HEK293 (cell line): ENCODE measurements at regions not wholly inside any gene's neighbourhood (a gene's known extent, or its start where the extent isn't known, plus 50 kb on each side); places are given as distances from the start of the nearest gene placed in this dataset.

Source experiments
- CTCF ChIA-PET: fragments of 350-600 bp; formaldehyde crosslinking; extraction: SDS; loops from one replicate; lab custom pipeline; 2021; ENCODE audit warnings: antibody characterized with exemption; lab: Yijun Ruan, JAX
- POLR2A ChIA-PET: fragments of 300-600 bp; formaldehyde crosslinking; extraction: SDS; loops from one replicate; lab custom pipeline; 2020; ENCODE audit warnings: antibody characterized with exemption, inconsistent platforms; lab: Yijun Ruan, JAX
- H3K27ac ChIP-seq: fragments of 200-500 bp; sonication (Bioruptor generic); 2 replicates; pipeline ENCODE4 v1.5.1; 2014; ENCODE audit warnings: low read depth, low read length, control low read depth, inconsistent platforms; ENCODE audit errors: extremely low read depth
- H3K36me3 ChIP-seq, 2 experiments: fragments of 200-500 bp in 1 of 2; sonication (Bioruptor generic) in 1 of 2; 1 replicate in 1 of 2; 2 replicates in 1 of 2; pipeline ENCODE4 v1.5.1; 2014 to 2017; ENCODE audit warnings: inconsistent platforms in 2 of 2, low read length in 2 of 2; ENCODE audit not compliant: control insufficient read depth in 2 of 2, insufficient read depth in 1 of 2
- H3K4me1 ChIP-seq: fragments of 200-500 bp; sonication (Bioruptor generic); 2 replicates; pipeline ENCODE4 v1.5.1; 2014; ENCODE audit warnings: mild to moderate bottlenecking, low read length, inconsistent platforms; ENCODE audit not compliant: control insufficient read depth, insufficient read depth
- H3K4me3 ChIP-seq: 2 replicates; pipeline ENCODE4 v1.5.1; 2011; ENCODE audit warnings: low read depth, mild to moderate bottlenecking, control low read depth, low read length, moderate library complexity
- H3K9me3 ChIP-seq: fragments of 200-500 bp; sonication (Bioruptor generic); 2 replicates; pipeline ENCODE4 v1.5.1; 2014; ENCODE audit warnings: low read depth, low read length, inconsistent platforms; ENCODE audit not compliant: control insufficient read depth, insufficient read depth
- BCL11A ChIP-seq: fragments of 450-650 bp; formaldehyde crosslinking; IDR thresholded peaks from 2 replicates; pipeline ENCODE4 v1.5.1; 2016; ENCODE audit warnings: low read depth, missing biosample characterization, missing genetic modification characterization
- BCL11B ChIP-seq: fragments of 450-650 bp; formaldehyde crosslinking; IDR thresholded peaks from 2 replicates; pipeline ENCODE4 v1.5.1; 2016; ENCODE audit warnings: low read depth, missing biosample characterization, missing genetic modification characterization
- GLIS1 ChIP-seq: fragments of 450-650 bp; formaldehyde crosslinking; IDR thresholded peaks from 2 replicates; pipeline ENCODE4 v1.5.1; 2016; ENCODE audit warnings: missing biosample characterization, missing genetic modification characterization
- GLIS2 ChIP-seq: fragments of 450-650 bp; formaldehyde crosslinking; IDR thresholded peaks from 2 replicates; pipeline ENCODE4 v1.5.1; 2016; ENCODE audit warnings: missing biosample characterization, missing genetic modification characterization
- HOXA7 ChIP-seq: sonication (generic); formaldehyde crosslinking; IDR thresholded peaks from 2 replicates; pipeline ENCODE4 v1.8.1; 2022; ENCODE audit warnings: missing genetic modification reagents, borderline replicate concordance
- KLF1 ChIP-seq: fragments of 450-650 bp; formaldehyde crosslinking; IDR thresholded peaks from 2 replicates; pipeline ENCODE4 v1.5.1; 2016; ENCODE audit warnings: missing biosample characterization, missing genetic modification characterization
- KLF16 ChIP-seq: fragments of 450-650 bp; formaldehyde crosslinking; IDR thresholded peaks from 2 replicates; pipeline ENCODE4 v1.5.1; 2017; ENCODE audit warnings: missing biosample characterization, missing genetic modification characterization
- KLF8 ChIP-seq: fragments of 450-650 bp; formaldehyde crosslinking; IDR thresholded peaks from 2 replicates; pipeline ENCODE4 v1.5.1; 2016; ENCODE audit warnings: missing biosample characterization, missing genetic modification characterization
- PRDM1 ChIP-seq: fragments of 450-650 bp; formaldehyde crosslinking; IDR thresholded peaks from 2 replicates; pipeline ENCODE4; 2016; ENCODE audit warnings: missing biosample characterization, missing genetic modification characterization
- PRDM2 ChIP-seq: fragments of 450-650 bp; formaldehyde crosslinking; IDR thresholded peaks from 2 replicates; pipeline ENCODE4 v1.5.1; 2016; ENCODE audit warnings: missing biosample characterization, missing genetic modification characterization, borderline replicate concordance
- YY1 ChIP-seq: fragments of 450-650 bp; formaldehyde crosslinking; IDR thresholded peaks from 2 replicates; pipeline ENCODE4 v1.5.1; 2018; ENCODE audit warnings: missing biosample characterization, missing genetic modification characterization
- YY2 ChIP-seq: fragments of 450-650 bp; formaldehyde crosslinking; IDR thresholded peaks from 2 replicates; pipeline ENCODE4 v1.5.1; 2016; ENCODE audit warnings: missing biosample characterization, missing genetic modification characterization
- ZEB2 ChIP-seq: fragments of 450-650 bp; formaldehyde crosslinking; IDR thresholded peaks from 2 replicates; pipeline ENCODE4 v1.5.1; 2016; ENCODE audit warnings: missing biosample characterization, missing genetic modification characterization
- ZNF121 ChIP-seq: fragments of 450-650 bp; formaldehyde crosslinking; IDR thresholded peaks from 2 replicates; pipeline ENCODE4 v1.5.1; 2016; ENCODE audit warnings: missing biosample characterization, missing genetic modification characterization
- ZNF140 ChIP-seq: fragments of 450-650 bp; formaldehyde crosslinking; IDR thresholded peaks from 2 replicates; pipeline ENCODE4 v1.5.1; 2016; ENCODE audit warnings: missing biosample characterization, missing genetic modification characterization
- ZNF169 ChIP-seq: fragments of 450-650 bp; formaldehyde crosslinking; IDR thresholded peaks from 2 replicates; pipeline ENCODE4 v1.5.1; 2016; ENCODE audit warnings: missing biosample characterization, missing genetic modification characterization
- ZNF211 ChIP-seq: fragments of 450-650 bp; formaldehyde crosslinking; IDR thresholded peaks from 2 replicates; pipeline ENCODE4 v1.5.1; 2016; ENCODE audit warnings: low read depth, missing biosample characterization, missing genetic modification characterization
- ZNF274 ChIP-seq, 2 experiments: fragments of 200-500 bp in 1 of 2; fragments of 450-650 bp in 1 of 2; sonication (Bioruptor generic) in 1 of 2; formaldehyde crosslinking in 1 of 2; IDR thresholded peaks; 2 replicates each; pipeline versions ENCODE4 v1.5.1 to v1.6.1; 2014 to 2016; ENCODE audit warnings: borderline replicate concordance in 1 of 2, inconsistent platforms in 1 of 2, low read length in 1 of 2, missing biosample characterization in 1 of 2, missing genetic modification characterization in 1 of 2
- ZNF416 ChIP-seq: fragments of 450-650 bp; formaldehyde crosslinking; IDR thresholded peaks from 2 replicates; pipeline ENCODE4 v1.5.1; 2016; ENCODE audit warnings: missing biosample characterization, missing genetic modification characterization
- ZNF530 ChIP-seq: fragments of 450-650 bp; formaldehyde crosslinking; IDR thresholded peaks from 2 replicates; pipeline ENCODE4 v1.5.1; 2016; ENCODE audit warnings: low read depth, missing biosample characterization, missing genetic modification characterization
- ZNF544 ChIP-seq: fragments of 450-650 bp; formaldehyde crosslinking; IDR thresholded peaks from 2 replicates; pipeline ENCODE4 v1.5.0; 2017; ENCODE audit warnings: missing biosample characterization, missing genetic modification characterization
- ZNF624 ChIP-seq: fragments of 450-650 bp; formaldehyde crosslinking; IDR thresholded peaks from 2 replicates; pipeline ENCODE4 v1.5.1; 2017; ENCODE audit warnings: missing biosample characterization, missing genetic modification characterization
- ZNF664 ChIP-seq: fragments of 450-650 bp; formaldehyde crosslinking; IDR thresholded peaks from 2 replicates; pipeline ENCODE4 v1.5.1; 2016; ENCODE audit warnings: missing biosample characterization, missing genetic modification characterization
- ZNF768 ChIP-seq: fragments of 450-650 bp; formaldehyde crosslinking; IDR thresholded peaks from 2 replicates; pipeline ENCODE4 v1.5.1; 2018; ENCODE audit warnings: missing biosample characterization, mild to moderate bottlenecking, missing genetic modification characterization
- ZNF791 ChIP-seq: fragments of 450-650 bp; formaldehyde crosslinking; IDR thresholded peaks from 2 replicates; pipeline ENCODE4 v1.5.1; 2016; ENCODE audit warnings: missing biosample characterization, missing genetic modification characterization
- ZNF837 ChIP-seq: fragments of 450-650 bp; formaldehyde crosslinking; IDR thresholded peaks from 2 replicates; pipeline ENCODE4 v1.5.1; 2016; ENCODE audit warnings: missing biosample characterization, missing genetic modification characterization
- ZSCAN18 ChIP-seq: fragments of 450-650 bp; formaldehyde crosslinking; IDR thresholded peaks from 2 replicates; pipeline ENCODE4 v1.5.1; 2016; ENCODE audit warnings: missing biosample characterization, missing genetic modification characterization
- TF ChIP-seq, protein P1 (sequence below): fragments of 450-650 bp; formaldehyde crosslinking; IDR thresholded peaks from 2 replicates; pipeline ENCODE4 v1.5.1; 2016; ENCODE audit warnings: missing biosample characterization, missing genetic modification characterization

DNA sequence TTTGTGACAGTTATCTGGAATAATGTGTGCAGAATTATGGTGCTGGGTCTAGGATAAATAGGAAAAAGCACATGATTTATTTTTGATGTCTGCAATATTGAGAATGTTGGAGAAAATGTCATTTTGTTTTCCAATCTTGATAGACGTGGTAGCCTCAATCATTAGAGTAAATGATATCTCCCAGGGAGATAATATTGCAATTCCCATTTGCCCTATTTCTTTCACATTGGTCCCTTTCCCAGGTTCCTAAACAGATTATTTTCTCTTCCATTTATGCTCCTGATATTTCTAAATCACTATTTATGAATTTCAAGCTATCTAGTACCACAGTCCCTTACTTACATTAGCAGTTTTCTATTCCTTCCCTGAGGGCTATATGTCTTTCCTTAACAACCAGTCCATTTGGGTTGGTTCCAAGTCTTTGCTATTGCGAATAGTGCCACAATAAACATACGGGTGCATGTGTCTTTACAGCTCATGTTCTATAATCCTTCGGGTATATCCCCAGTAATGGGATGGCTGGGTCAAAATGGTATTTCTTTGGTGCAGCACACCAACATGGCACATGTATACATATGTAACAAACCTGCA, 447.3 kb downstream of the PLA2G4A start (continued):
- TF ChIP-seq ZNF121 (no peak), PRDM1 (no peak), YY1 (no peak), YY2 (tag by site-specific recombination) (no peak), BCL11A (tag by site-specific recombination) (no peak), ZNF416 (tag by site-specific recombination) (no peak), ZNF530 (no peak)
- TF ChIP-seq, protein P1, sequence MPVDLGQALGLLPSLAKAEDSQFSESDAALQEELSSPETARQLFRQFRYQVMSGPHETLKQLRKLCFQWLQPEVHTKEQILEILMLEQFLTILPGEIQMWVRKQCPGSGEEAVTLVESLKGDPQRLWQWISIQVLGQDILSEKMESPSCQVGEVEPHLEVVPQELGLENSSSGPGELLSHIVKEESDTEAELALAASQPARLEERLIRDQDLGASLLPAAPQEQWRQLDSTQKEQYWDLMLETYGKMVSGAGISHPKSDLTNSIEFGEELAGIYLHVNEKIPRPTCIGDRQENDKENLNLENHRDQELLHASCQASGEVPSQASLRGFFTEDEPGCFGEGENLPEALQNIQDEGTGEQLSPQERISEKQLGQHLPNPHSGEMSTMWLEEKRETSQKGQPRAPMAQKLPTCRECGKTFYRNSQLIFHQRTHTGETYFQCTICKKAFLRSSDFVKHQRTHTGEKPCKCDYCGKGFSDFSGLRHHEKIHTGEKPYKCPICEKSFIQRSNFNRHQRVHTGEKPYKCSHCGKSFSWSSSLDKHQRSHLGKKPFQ (tag by site-specific recombination) = no peak

DNA sequence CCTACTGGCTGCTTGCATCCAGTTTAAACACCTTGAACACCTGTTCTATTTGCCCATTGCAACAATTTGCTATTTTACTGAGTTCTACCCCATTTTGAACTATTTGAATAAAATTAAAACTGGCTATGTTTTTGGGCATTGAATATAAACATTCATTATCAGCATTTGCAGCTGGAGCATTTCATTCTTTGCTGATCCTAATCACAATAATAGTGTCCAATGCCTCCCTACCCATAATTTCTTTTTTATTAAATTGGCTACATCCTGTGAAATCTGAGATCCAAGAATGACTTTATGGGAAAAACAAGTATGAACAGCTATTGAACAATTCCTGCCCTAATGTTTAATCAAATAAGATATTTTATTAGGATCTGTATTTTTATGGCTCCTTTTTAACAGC, 447.9 kb downstream of the PLA2G4A start:
- POLR2A ChIA-PET = no interaction called here
- H3K9me3 ChIP-seq = no peaks in the 10 kb centered on the region

DNA sequence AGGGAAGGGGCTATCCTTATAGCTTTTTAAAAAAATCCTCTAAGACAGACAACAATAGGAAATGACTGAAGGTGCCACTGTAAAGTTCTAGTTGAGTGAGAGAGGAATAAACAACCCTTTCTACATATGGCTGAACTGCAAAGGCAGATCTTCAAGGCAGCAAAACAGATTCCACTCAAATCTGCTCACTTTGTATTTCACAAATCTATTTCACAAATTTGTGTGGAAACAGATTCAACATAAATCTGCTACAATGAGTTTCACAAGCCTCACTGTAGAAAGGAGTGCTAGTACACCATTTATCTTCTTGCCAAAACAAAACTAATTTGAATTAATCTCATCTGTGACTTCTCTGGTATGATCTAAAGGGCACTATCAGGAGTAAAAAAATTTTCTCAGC, 451.3 kb downstream of the PLA2G4A start:
- Histone ChIP-seq H3K27ac (no peak overlapping the region), H3K36me3 (no peaks in the 10 kb centered on the region), H3K4me1 (no peaks in the 10 kb centered on the region), H3K9me3 (no peaks in the 10 kb centered on the region), H3K4me3 (no peak overlapping the region)
- no peak for TF ChIP-seq KLF16 (tag by site-specific recombination)
- no peak for TF ChIP-seq ZNF274 (IDR thresholded peaks at IDR 0.05; ENCODE audit: low read length)
- TF ChIP-seq ZNF274 (tag by site-specific recombination; IDR thresholded peaks at IDR 0.05; ENCODE audit: borderline replicate concordance) = no peak
- TF ChIP-seq GLIS1 (tag by site-specific recombination) = no peak
- TF ChIP-seq ZNF416 (tag by site-specific recombination) = no peak
- no peak for TF ChIP-seq PRDM2
- no peak for TF ChIP-seq ZNF140
- TF ChIP-seq KLF1 (tag by site-specific recombination) = no peak
- TF ChIP-seq HOXA7 = no peak
- no peak for TF ChIP-seq KLF8
- TF ChIP-seq ZEB2 = no peak
- no peak for TF ChIP-seq ZNF169 (tag by site-specific recombination)
- TF ChIP-seq ZSCAN18 (tag by site-specific recombination) = no peak
- no peak for TF ChIP-seq ZNF768 (tag by site-specific recombination)
- TF ChIP-seq ZNF791 (tag by site-specific recombination) = no peak
- no peak for TF ChIP-seq ZNF837
- TF ChIP-seq ZNF624 (tag by site-specific recombination) = no peak
- TF ChIP-seq ZNF664 (tag by site-specific recombination) = no peak
- POLR2A ChIA-PET = no interaction called here
- CTCF ChIA-PET = no interaction called here

More for the DNA sequence above, 447.9 kb downstream of the PLA2G4A start:
- CTCF ChIA-PET = no interaction called here
- Histone ChIP-seq H3K4me1 (no peaks in the 10 kb centered on the region), H3K27ac (no peak overlapping the region), H3K36me3 (no peaks in the 10 kb centered on the region), H3K4me3 (no peak overlapping the region)
- TF ChIP-seq ZNF544 (tag by site-specific recombination) (no peak), GLIS2 (tag by site-specific recombination) (no peak), ZNF211 (tag by site-specific recombination) (no peak), BCL11B (tag by site-specific recombination) (no peak)
- TF ChIP-seq, all 188 proteins: peak for 0
